Osteoblast (primary cell): ENCODE measurements at regions not wholly inside any gene's neighbourhood (a gene's known extent, or its start where the extent isn't known, plus 50 kb on each side); places are given as distances from the start of the nearest gene placed in this dataset.

ENCODE experiments used
- DNase-seq: peaks from one replicate; pipeline ENCODE4 v3.0.0; 2011; ENCODE audit warnings: low spot score, mixed read lengths; ENCODE audit not compliant: insufficient read length; ENCODE audit errors: missing footprints
- H2AFZ ChIP-seq: 2 replicates; pipeline ENCODE4 v1.6.0; 2011; ENCODE audit warnings: mild to moderate bottlenecking, low read length
- H3K27ac ChIP-seq: 2 replicates; pipeline ENCODE4 v1.5.1; 2011; ENCODE audit warnings: mild to moderate bottlenecking, low read depth, low read length, moderate library complexity
- H3K27me3 ChIP-seq: 2 replicates; pipeline ENCODE4 v1.6.0; 2012; ENCODE audit warnings: mild to moderate bottlenecking, control low read depth, inconsistent platforms, low read length, moderate library complexity; ENCODE audit not compliant: insufficient read depth
- H3K36me3 ChIP-seq: 2 replicates; pipeline ENCODE4 v1.5.1; 2011; ENCODE audit warnings: mild to moderate bottlenecking, low read length, control low read depth, moderate library complexity; ENCODE audit not compliant: insufficient read depth
- H3K4me1 ChIP-seq: 2 replicates; pipeline ENCODE4 v1.5.1; 2011; ENCODE audit warnings: mild to moderate bottlenecking, low read length, control low read depth, moderate library complexity; ENCODE audit not compliant: insufficient read depth
- H3K4me2 ChIP-seq: 2 replicates; pipeline ENCODE4 v1.6.0; 2011; ENCODE audit warnings: mild to moderate bottlenecking, low read length; ENCODE audit not compliant: insufficient read depth
- H3K4me3 ChIP-seq: fragments of 200-600 bp; sonication (generic); 3 replicates; pipeline ENCODE4 v1.5.1; 2012; ENCODE audit warnings: mild to moderate bottlenecking, low read length, inconsistent platforms; ENCODE audit not compliant: insufficient read depth
- H3K79me2 ChIP-seq: 2 replicates; pipeline ENCODE4 v1.6.0; 2012; ENCODE audit warnings: mild to moderate bottlenecking, low read length, control low read depth, inconsistent platforms; ENCODE audit not compliant: insufficient read depth
- H3K9me3 ChIP-seq: 2 replicates; pipeline ENCODE4 v1.5.1; 2011; ENCODE audit warnings: low read depth, low read length, control low read depth
- H4K20me1 ChIP-seq: 2 replicates; pipeline ENCODE4 v1.6.0; 2012; ENCODE audit warnings: mild to moderate bottlenecking, low read length, control low read depth; ENCODE audit not compliant: insufficient read depth
- TF ChIP-seq, protein P1 (sequence below): IDR thresholded peaks from 2 replicates; pipeline ENCODE4 v1.5.1; 2011; ENCODE audit warnings: mild to moderate bottlenecking, low read depth, low read length, moderate library complexity; ENCODE audit errors: extremely low read depth

DNA sequence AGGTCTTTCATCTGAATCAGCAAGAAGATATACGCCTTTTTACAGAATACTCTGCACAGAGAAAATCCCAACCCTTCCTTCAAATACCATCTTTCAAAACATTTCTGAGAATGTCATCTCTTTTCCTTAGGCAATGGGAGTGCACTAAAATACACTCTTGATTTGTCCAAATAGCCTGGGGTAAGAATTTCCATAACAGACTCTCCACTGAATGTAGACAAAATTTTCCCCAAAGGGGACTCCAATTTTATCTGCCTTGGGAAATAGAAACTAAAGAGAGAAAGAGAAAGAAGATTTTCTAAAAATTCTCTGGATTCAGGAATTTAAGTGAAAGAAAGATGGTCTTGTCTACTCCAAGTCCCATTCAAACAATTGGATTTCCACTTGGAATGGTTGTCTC is 394.5 kb upstream of the CHAC2 start:
- H2AFZ ChIP-seq: no peak overlapping the region
- no peak for DNase-seq
- no peaks in the 10 kb centered on the region for H3K9me3 ChIP-seq
- H3K4me3 ChIP-seq: no peak overlapping the region
- H3K27ac ChIP-seq: no peak overlapping the region
- no peaks in the 10 kb centered on the region for H3K4me1 ChIP-seq
- H3K4me2 ChIP-seq: no peak overlapping the region
- H3K27me3 ChIP-seq: no peaks in the 10 kb centered on the region
- no peaks in the 10 kb centered on the region for H3K36me3 ChIP-seq
- TF ChIP-seq, protein P1, sequence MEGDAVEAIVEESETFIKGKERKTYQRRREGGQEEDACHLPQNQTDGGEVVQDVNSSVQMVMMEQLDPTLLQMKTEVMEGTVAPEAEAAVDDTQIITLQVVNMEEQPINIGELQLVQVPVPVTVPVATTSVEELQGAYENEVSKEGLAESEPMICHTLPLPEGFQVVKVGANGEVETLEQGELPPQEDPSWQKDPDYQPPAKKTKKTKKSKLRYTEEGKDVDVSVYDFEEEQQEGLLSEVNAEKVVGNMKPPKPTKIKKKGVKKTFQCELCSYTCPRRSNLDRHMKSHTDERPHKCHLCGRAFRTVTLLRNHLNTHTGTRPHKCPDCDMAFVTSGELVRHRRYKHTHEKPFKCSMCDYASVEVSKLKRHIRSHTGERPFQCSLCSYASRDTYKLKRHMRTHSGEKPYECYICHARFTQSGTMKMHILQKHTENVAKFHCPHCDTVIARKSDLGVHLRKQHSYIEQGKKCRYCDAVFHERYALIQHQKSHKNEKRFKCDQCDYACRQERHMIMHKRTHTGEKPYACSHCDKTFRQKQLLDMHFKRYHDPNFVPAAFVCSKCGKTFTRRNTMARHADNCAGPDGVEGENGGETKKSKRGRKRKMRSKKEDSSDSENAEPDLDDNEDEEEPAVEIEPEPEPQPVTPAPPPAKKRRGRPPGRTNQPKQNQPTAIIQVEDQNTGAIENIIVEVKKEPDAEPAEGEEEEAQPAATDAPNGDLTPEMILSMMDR: no peak
- no peaks in the 10 kb centered on the region for H4K20me1 ChIP-seq
- no peaks in the 10 kb centered on the region for H3K79me2 ChIP-seq

DNA sequence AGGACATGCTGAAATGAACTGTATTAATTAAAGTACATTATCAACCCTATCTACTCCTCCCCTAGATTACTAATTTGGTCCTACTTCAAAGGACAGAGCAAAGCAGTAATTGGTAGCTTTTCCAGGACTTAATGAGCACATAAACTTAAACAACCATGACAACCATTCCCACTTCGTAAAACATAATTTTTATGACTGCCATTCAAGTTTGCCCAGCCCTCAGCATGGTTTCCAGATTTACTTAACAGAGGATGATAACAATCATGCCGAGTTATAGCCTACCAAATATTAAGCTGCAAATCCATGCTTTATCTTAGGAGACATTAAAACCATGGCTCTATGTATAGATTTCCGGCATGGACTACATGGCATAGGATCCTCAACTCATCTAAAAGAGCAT is 401.1 kb upstream of the CHAC2 start:
- no peaks in the 10 kb centered on the region for H3K4me1 ChIP-seq
- no peak overlapping the region for H3K4me3 ChIP-seq
- H3K36me3 ChIP-seq: no peaks in the 10 kb centered on the region
- no peak overlapping the region for H3K27ac ChIP-seq
- no peak for DNase-seq
- TF ChIP-seq, protein P1: no peak
- no peaks in the 10 kb centered on the region for H3K79me2 ChIP-seq
- H3K9me3 ChIP-seq: no peaks in the 10 kb centered on the region
- H3K4me2 ChIP-seq: no peak overlapping the region
- H3K27me3 ChIP-seq: no peaks in the 10 kb centered on the region
- no peaks in the 10 kb centered on the region for H4K20me1 ChIP-seq
- no peak overlapping the region for H2AFZ ChIP-seq

DNA sequence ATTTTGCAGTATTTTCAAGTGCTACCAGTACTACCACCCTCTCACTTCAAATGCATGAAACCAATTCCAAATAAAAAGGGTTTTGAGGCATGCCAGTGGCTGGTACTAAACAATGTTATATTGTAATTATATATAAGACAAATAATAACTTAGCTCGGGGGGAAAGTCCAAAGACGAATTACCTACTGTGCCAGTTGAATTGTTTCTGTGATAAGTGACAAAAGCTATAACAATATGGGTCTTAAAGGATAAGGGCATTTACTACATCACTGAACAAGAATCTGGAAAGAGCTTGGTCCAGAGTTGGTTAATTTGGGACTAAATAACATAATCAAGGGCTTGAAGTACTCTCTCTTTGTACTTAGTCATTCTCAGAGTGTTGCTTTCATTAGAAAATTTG is 404.7 kb upstream of the CHAC2 start:
- Histone ChIP-seq H3K36me3 (no peaks in the 10 kb centered on the region), H3K4me1 (no peaks in the 10 kb centered on the region), H3K4me3 (no peak overlapping the region), H3K4me2 (no peak overlapping the region), H4K20me1 (no peaks in the 10 kb centered on the region), H3K27me3 (no peaks in the 10 kb centered on the region), H2AFZ (no peak overlapping the region), H3K9me3 (no peaks in the 10 kb centered on the region), H3K27ac (no peak overlapping the region), H3K79me2 (no peaks in the 10 kb centered on the region)
- TF ChIP-seq, protein P1: no peak
- DNase-seq: no peak

DNA sequence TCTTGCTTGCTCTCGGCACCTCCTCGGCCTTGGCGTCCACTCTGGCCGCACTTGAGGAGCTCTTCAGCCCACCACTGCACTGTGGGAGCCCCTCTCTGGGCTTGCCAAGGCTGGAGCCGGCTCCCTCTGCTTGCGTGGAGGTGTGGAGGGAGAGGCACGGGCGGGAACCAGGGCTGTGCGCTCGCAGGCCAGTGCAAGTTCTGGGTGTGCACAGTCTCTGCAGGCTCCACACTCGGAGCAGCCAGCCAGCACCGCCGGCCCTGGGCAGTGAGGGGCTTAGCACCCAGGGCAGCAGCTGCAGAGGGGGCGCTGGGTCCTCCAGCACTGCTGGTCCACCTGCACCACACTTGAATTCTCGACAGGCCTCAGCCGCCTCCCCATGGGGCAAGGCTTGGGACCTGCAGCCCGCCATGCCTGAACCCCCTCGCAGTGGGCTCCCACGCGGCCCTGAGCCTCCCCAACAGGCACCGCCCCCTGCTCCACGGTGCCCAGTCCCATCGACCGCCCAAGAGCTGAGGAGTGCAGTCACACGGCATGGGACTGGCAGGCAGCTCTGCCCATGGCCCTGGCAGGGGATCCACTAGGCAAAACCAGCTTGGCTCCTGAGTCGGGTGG is 411.2 kb upstream of the CHAC2 start:
- no peaks in the 10 kb centered on the region for H4K20me1 ChIP-seq
- H3K4me3 ChIP-seq: no peak overlapping the region
- H3K27ac ChIP-seq: no peak overlapping the region
- no peak overlapping the region for H3K4me2 ChIP-seq
- H3K9me3 ChIP-seq: no peaks in the 10 kb centered on the region
- H3K79me2 ChIP-seq: no peaks in the 10 kb centered on the region
- H3K36me3 ChIP-seq: no peaks in the 10 kb centered on the region
- H2AFZ ChIP-seq: no peak overlapping the region
- no peaks in the 10 kb centered on the region for H3K27me3 ChIP-seq
- H3K4me1 ChIP-seq: peaks cover 2% of the 10 kb centered on the region
- TF ChIP-seq, protein P1: no peak
- DNase-seq: peak; percentile 11
